ENCODE measurements at regions not wholly inside any gene's neighbourhood (a gene's known extent, or its start where the extent isn't known, plus 50 kb on each side); places are given as distances from the start of the nearest gene placed in this dataset.
A peak's percentile ranks its signal among the peaks of the same experiment; 100 is the strongest.
"Not testable (repeated sequence)": the region's sequence is repeated elsewhere in the genome, so short reads cannot be mapped to it uniquely, and the experiment has no call there.

DNA sequence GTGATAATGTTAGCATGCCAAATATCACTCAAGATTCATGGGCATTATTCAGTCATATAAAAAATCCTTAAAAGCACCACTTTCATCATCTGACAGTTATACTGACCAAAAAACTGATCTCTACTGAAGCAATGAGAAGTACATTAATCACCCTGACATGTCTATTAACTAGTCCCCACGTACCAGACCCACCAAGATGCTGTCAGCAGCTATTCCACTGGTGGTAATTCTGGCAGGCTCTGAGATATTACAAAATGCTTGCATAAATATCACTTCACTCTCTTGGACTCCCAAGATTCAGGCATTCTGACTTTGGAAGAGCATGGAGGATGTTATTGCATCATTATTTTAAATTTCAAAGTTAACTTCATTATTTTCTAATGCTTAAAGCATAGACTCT lies 717.0 kb downstream of the DNAH5 start:
- no peak for DNase-seq (ENCODE audit: low read depth)

GRCh38 chr5:13218518-13218917 lies 726.0 kb downstream of the DNAH5 start:
- DNase-seq (ENCODE audit: low read depth) = peak; percentile 42

- DNase-seq (ENCODE audit: low read depth) = peak; percentile 9
Measured at GRCh38 chr5:13217636-13218035, 726.9 kb downstream of the DNAH5 start.

DNA sequence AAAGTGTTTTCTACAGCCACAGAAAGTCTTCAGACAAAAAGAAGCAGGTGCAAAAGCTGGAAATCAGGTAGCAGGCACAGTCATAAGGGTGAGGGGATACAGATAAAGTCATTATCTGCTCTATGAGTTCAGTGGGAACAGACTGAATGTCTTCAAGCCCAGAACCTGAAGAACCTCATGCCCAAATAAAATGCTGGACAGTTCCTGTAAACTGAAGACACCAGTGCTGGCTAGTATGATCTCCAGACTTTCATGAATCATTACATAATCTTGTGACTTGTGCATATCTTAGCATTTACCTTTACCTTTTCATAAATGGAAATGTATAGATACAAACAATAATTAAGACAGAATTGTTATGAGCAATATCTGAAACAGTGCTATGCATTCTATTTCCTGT lies 728.7 kb downstream of the DNAH5 start:
- no peak for DNase-seq (ENCODE audit: low read depth)

- no peak for DNase-seq (ENCODE audit: low read depth)
Measured at GRCh38 chr5:13215370-13215769, 729.1 kb downstream of the DNAH5 start.

DNA sequence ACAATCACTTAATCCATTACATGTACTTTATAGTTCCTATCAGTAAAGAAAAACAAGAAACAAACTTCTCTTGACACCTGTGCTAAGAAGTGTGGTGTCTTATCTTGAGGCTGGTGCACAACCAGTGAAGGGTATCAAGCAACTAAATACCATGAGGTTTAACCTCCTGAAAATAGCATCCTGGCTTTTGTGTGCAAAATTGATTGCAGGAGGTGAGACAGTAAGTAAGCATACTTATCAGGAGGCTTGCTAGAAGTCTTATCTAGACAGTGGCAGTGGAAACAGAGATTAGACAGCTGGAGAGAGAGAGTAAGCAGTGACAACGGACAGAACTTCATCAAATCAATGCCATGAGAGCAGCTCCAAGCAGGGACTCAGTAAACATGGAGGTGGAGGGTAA lies 730.3 kb downstream of the DNAH5 start:
- no peak for DNase-seq (ENCODE audit: low read depth)

DNA sequence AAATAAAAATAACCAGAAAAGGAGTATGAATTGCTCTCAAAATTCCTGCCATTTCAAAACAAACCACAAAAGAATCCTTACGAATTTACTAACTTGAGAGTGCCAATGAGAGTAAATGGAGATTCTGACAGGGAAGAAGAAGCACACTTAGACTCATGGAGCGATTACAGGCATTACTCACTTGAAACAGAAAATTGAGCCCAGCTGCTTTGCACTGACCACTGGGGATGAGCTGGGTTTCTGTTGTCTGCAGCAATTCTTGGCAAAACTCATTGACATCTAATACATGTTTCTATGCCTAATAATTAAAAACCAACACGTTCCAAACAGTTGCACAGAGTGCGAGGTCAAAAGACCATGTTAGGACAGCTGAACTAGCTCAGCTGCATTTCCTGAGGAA lies 731.6 kb downstream of the DNAH5 start:
- DNase-seq (ENCODE audit: low read depth) = peak; percentile 9

DNA sequence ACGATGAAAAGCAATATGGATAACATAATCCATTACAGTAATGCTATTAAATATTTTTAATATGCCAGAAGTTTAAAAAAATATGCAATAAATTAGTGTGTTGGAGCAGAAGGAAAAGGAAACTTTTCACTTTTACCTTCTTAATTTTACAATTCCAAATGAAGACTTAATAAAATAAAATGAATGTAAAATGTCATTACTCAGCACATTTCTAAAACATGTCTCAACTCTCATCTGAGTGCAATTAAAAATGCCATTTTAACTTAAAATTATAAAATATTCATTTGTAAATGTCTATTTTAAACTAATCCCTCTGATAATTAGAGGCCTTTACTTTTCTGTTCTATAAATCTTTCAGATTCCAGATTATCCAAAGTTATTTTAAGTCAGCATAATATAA lies 733.4 kb downstream of the DNAH5 start:
- DNase-seq (ENCODE audit: low read depth) = no peak

DNA sequence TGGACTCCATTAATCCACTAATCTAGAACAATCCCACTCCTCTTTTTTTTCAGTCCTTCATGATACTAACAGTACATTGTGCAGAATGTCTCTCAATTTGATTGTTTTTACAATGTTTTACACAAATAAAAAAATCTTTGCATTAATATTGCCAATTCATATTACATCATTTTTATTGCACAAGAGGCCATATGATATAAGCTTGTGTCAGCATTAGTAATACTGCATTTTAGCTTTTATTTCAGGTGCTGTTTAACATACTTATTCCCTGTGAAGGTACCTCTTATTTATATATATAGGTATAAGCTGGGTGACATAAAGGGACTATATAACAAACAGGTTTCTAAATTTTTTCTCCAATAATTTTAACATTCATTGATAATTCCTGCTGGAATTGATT lies 737.4 kb downstream of the DNAH5 start:
- no peak for DNase-seq (ENCODE audit: low read depth)

- no peak for DNase-seq (ENCODE audit: low read depth)
Measured at GRCh38 chr5:13201022-13201421, 743.5 kb downstream of the DNAH5 start.

DNA sequence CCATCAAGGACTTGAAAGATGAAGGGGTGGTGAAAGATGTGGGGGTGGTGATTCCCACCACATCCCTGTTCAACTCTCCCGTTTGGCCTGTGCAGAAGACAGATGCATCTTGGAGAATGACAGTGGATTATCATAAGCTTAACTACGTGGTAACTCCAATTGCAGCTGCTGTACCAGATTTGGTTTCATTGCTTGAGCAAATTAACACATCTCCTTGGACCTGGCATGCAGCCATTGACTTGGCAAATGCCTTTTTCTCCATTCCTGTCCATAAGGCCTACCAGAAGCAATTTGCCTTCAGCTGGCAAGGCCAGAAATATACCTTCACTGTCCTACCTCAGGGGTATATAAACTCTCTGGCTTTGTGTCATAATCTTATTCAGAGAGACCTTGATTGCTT lies 746.3 kb downstream of the DNAH5 start:
- not testable (repeated sequence) for DNase-seq (ENCODE audit: low read depth)

DNA sequence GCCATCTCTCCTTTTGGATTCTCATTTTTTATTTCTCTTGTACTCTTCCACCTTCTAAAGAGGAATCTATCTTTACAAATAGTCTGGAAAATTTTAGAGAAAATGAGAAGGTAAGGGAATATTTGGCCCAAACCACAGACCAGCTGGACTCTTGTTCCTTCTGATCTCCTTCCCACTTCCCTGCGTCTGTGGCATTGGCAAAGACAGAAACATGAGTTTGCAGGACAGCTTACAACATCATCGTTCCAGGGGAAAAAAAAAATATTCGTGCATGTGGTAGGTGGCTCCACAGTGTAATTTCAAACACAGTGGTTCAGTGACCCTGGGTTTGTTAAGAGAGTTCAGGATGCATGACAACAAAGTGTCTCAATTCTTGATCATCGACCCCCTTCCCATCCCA lies 755.0 kb downstream of the DNAH5 start:
- DNase-seq (ENCODE audit: low read depth) = no peak

- peak; percentile 11 for DNase-seq (ENCODE audit: low read depth)
Measured at GRCh38 chr5:13188371-13188770, 756.1 kb downstream of the DNAH5 start.

- DNase-seq (ENCODE audit: low read depth) = no peak
Measured at GRCh38 chr5:13187186-13187585, 757.3 kb downstream of the DNAH5 start.

GRCh38 chr5:13186177-13186576 lies 758.3 kb downstream of the DNAH5 start:
- no peak for DNase-seq (ENCODE audit: low read depth)

- DNase-seq (ENCODE audit: low read depth) = no peak
Measured at GRCh38 chr5:13179407-13180087, 764.9 kb downstream of the DNAH5 start.

GRCh38 chr5:13143630-13144029 lies 800.9 kb downstream of the DNAH5 start:
- DNase-seq (ENCODE audit: low read depth) = peak; percentile 77

GRCh38 chr5:13143214-13143613 lies 801.3 kb downstream of the DNAH5 start:
- DNase-seq (ENCODE audit: low read depth) = no peak

DNA sequence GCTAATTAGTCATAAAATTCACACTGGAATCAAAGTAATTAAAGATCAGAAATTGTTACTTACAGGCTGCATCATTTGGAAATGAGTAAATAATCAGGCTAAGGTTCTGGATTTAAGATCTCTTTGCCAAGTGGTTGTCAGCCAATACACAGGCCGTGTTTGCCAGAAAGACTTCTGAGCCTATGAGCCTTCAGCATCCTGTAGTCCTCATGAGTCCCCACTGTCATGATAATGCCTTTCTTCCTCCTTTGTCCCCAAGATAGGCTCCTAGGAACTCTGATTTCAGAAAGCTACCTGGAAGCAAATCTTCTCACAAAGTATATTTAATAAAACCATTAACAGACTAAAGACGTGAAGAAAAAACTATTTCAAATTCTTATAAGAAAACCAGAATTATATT lies 810.5 kb downstream of the DNAH5 start:
- no peak for DNase-seq (ENCODE audit: low read depth)

- no peak for DNase-seq (ENCODE audit: low read depth)
Measured at GRCh38 chr5:13115476-13115875, 829.0 kb downstream of the DNAH5 start.

DNA sequence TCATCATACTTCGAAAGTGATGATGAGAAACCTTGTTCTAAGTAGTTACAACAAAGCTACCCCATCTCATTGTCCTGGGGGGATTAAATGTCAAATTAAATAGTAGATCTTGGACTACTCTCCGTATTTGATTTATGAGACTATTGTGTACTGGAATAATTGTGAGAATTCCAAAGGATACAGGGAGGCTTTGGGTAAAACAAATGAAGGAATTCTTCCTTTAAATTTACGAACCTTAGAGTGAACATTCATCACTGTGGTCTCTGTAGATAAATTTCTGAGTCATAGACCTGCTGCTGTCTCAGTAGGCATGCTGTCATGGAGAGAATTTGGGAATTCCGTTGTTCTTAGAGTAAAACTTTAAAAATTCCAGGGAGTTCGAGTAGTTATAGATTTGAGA lies 836.2 kb downstream of the DNAH5 start:
- DNase-seq (ENCODE audit: low read depth) = peak; percentile 57

DNA sequence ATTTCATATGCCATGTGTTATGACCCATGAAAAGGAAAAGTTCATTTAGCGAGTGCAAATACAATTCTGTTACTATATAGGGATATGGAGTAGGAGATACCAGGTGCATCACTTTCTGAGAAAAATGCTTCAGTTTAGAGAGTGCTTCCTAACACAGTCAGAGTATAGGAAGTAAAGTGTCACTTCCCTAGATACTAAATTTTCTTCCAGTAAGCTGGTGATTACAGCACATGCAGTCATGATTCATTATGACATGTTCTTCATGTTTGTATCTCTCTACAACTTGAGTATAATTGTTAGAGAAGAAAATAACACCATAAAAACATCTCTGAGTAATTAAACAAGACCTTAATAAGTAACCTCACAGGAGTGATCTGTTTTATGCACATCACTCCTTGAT lies 837.0 kb downstream of the DNAH5 start:
- DNase-seq (ENCODE audit: low read depth) = peak; percentile 11

DNA sequence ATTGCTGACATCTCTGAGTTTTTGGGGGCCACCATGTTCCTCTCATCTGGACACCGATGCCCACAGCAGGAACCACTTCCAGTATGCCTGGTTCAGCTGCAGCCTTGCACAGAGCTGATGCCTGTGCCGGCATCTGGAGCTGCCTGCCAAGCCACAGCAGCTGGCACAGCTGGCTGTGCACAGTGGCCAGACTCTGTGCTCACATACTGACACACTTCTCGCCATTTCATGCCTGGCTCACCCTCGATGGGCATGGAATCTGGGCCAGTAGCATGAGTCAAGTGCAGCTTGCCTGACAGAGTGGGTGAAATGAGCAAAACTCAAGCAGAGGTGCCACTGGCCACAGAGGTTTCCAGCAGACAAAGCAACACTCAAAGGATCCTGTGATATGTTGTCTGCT lies 863.4 kb downstream of the DNAH5 start:
- no peak for DNase-seq (ENCODE audit: low read depth)

- DNase-seq (ENCODE audit: low read depth) = not testable (repeated sequence)
Measured at GRCh38 chr5:13072936-13073335, 871.6 kb downstream of the DNAH5 start.

Data from M059J (cell line).